ENCODE measurements at regions not wholly inside any gene's neighbourhood (a gene's known extent, or its start where the extent isn't known, plus 50 kb on each side); places are given as distances from the start of the nearest gene placed in this dataset.

GRCh38 chr6:79408256-79408974, 128.8 kb downstream of the LCA5 start:
- Histone ChIP-seq H3K27me3 (ENCODE audit: control insufficient read depth, insufficient read depth, low read length) (no peaks in the 10 kb centered on the region), H3K79me2 (no peaks in the 10 kb centered on the region), H3K4me3 (ENCODE audit: low read depth, low read length) (no peak overlapping the region), H3K4me2 (ENCODE audit: low read length) (no peak overlapping the region), H3K9me3 (ENCODE audit: control insufficient read depth, low read length) (no peaks in the 10 kb centered on the region), H3K9ac (no peak overlapping the region), H3K27ac (no peak overlapping the region), H3K4me1 (peaks cover 2% of the 10 kb centered on the region), H2AFZ (no peak overlapping the region), H3K36me3 (ENCODE audit: control insufficient read depth, insufficient read depth, low read length) (no peaks in the 10 kb centered on the region)
- TF ChIP-seq CTCF (IDR thresholded peaks at IDR 0.05): no peak

- Histone ChIP-seq H3K4me3 (ENCODE audit: low read depth, low read length) (no peak overlapping the region), H3K27ac (no peak overlapping the region), H3K9me3 (ENCODE audit: control insufficient read depth, low read length) (no peaks in the 10 kb centered on the region), H3K36me3 (ENCODE audit: control insufficient read depth, insufficient read depth, low read length) (no peaks in the 10 kb centered on the region), H3K79me2 (no peaks in the 10 kb centered on the region), H3K4me2 (ENCODE audit: low read length) (no peak overlapping the region), H2AFZ (no peak overlapping the region), H3K4me1 (peaks cover 2% of the 10 kb centered on the region), H3K27me3 (ENCODE audit: control insufficient read depth, insufficient read depth, low read length) (no peaks in the 10 kb centered on the region), H3K9ac (no peak overlapping the region)
- no peak for TF ChIP-seq CTCF (IDR thresholded peaks at IDR 0.05)
Measured at GRCh38 chr6:79404677-79405076, 132.6 kb downstream of the LCA5 start.

GRCh38 chr6:79404261-79404660, 133.0 kb downstream of the LCA5 start:
- H3K4me1 ChIP-seq: peaks cover 2% of the 10 kb centered on the region
- no peak overlapping the region for H3K4me2 ChIP-seq (ENCODE audit: low read length)
- no peak for TF ChIP-seq CTCF (IDR thresholded peaks at IDR 0.05)
- no peak overlapping the region for H3K4me3 ChIP-seq (ENCODE audit: low read depth, low read length)
- no peak overlapping the region for H2AFZ ChIP-seq
- H3K79me2 ChIP-seq: no peaks in the 10 kb centered on the region
- no peak overlapping the region for H3K27ac ChIP-seq
- H3K27me3 ChIP-seq (ENCODE audit: control insufficient read depth, insufficient read depth, low read length): no peaks in the 10 kb centered on the region
- no peak overlapping the region for H3K9ac ChIP-seq
- no peaks in the 10 kb centered on the region for H3K36me3 ChIP-seq (ENCODE audit: control insufficient read depth, insufficient read depth, low read length)
- H3K9me3 ChIP-seq (ENCODE audit: control insufficient read depth, low read length): no peaks in the 10 kb centered on the region

- no peaks in the 10 kb centered on the region for H3K27me3 ChIP-seq (ENCODE audit: control insufficient read depth, insufficient read depth, low read length)
- H3K9ac ChIP-seq: no peak overlapping the region
- H3K79me2 ChIP-seq: no peaks in the 10 kb centered on the region
- H3K4me2 ChIP-seq (ENCODE audit: low read length): no peak overlapping the region
- H2AFZ ChIP-seq: peak overlapping the region; percentile 47
- H3K4me1 ChIP-seq: peaks cover 2% of the 10 kb centered on the region
- no peak overlapping the region for H3K4me3 ChIP-seq (ENCODE audit: low read depth, low read length)
- no peaks in the 10 kb centered on the region for H3K36me3 ChIP-seq (ENCODE audit: control insufficient read depth, insufficient read depth, low read length)
- H3K27ac ChIP-seq: no peak overlapping the region
- H3K9me3 ChIP-seq (ENCODE audit: control insufficient read depth, low read length): no peaks in the 10 kb centered on the region
- TF ChIP-seq CTCF (IDR thresholded peaks at IDR 0.05): no peak
Measured at GRCh38 chr6:79403563-79403962, 133.7 kb downstream of the LCA5 start.

- Histone ChIP-seq H3K79me2 (no peaks in the 10 kb centered on the region), H3K9ac (no peak overlapping the region), H2AFZ (no peak overlapping the region), H3K4me3 (ENCODE audit: low read depth, low read length) (no peak overlapping the region), H3K9me3 (ENCODE audit: control insufficient read depth, low read length) (no peaks in the 10 kb centered on the region), H3K27me3 (ENCODE audit: control insufficient read depth, insufficient read depth, low read length) (no peaks in the 10 kb centered on the region), H3K4me1 (peaks cover 2% of the 10 kb centered on the region), H3K4me2 (ENCODE audit: low read length) (no peak overlapping the region), H3K27ac (no peak overlapping the region), H3K36me3 (ENCODE audit: control insufficient read depth, insufficient read depth, low read length) (no peaks in the 10 kb centered on the region)
- no peak for TF ChIP-seq CTCF (IDR thresholded peaks at IDR 0.05)
Measured at GRCh38 chr6:79403086-79403485, 134.1 kb downstream of the LCA5 start.

Data from parathyroid adenoma (tissue), 2 donors.